Progenitor cell of endocrine pancreas (in vitro differentiated cells): ENCODE measurements at regions not wholly inside any gene's neighbourhood (a gene's known extent, or its start where the extent isn't known, plus 50 kb on each side); places are given as distances from the start of the nearest gene placed in this dataset.
"Not testable (repeated sequence)": the region's sequence is repeated elsewhere in the genome, so short reads cannot be mapped to it uniquely, and the experiment has no call there.

Experiments
- DNase-seq: peaks from one replicate; pipeline ENCODE4 v3.0.0; 2021; ENCODE audit warnings: low spot score; ENCODE audit not compliant: unreplicated experiment
- H3K27ac Mint-ChIP-seq: 2 replicates; pipeline ENCODE4 v1.8.0; 2021; ENCODE audit warnings: mild to moderate bottlenecking, moderate library complexity, mixed read lengths
- H3K27me3 Mint-ChIP-seq: 2 replicates; pipeline ENCODE4 v1.8.0; 2021; ENCODE audit warnings: mixed read lengths
- H3K36me3 Mint-ChIP-seq: 2 replicates; pipeline ENCODE4 v1.8.0; 2022; ENCODE audit warnings: mixed read lengths; ENCODE audit not compliant: insufficient read depth
- H3K4me1 Mint-ChIP-seq: 2 replicates; pipeline ENCODE4 v1.8.0; 2021; ENCODE audit warnings: low read depth, mixed read lengths
- H3K4me3 Mint-ChIP-seq: 2 replicates; pipeline ENCODE4 v1.8.0; 2021; ENCODE audit warnings: low read depth, mild to moderate bottlenecking, moderate library complexity, mixed read lengths
- H3K9me3 Mint-ChIP-seq: 2 replicates; pipeline ENCODE4 v1.8.0; 2021; ENCODE audit warnings: low read depth, mixed read lengths
- TF ChIP-seq, protein P1 (sequence below): fragments of 200-600 bp; sonication (generic); IDR thresholded peaks from one replicate; pipeline ENCODE4 v1.5.0; 2021; ENCODE audit warnings: antibody characterized with exemption, mild to moderate bottlenecking; ENCODE audit not compliant: unreplicated experiment

DNA sequence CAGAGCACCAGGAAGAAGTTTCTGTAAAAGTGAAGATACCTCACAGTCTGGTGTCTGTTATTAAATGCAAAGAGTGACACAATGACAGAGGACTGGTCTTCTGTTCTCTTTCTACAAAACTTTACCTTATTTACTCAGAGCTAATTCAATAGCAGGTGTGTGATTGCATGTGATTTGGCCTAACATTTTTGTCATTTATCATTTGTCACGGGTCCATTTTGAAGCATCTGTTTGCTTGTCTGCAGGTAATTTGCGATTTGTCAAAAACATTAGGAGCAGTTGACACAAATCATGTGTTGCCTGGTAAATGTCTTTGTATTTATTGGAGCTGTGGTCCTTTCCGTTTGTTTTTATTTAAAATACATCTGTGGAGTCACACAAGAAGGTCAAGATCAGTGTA is 1232.4 kb downstream of the STIM2 start:
- Mint-ChIP-seq H3K4me3 (no peak overlapping the region), H3K27ac (no peak overlapping the region), H3K4me1 (peaks cover 19% of the 10 kb centered on the region), H3K36me3 (no peaks in the 10 kb centered on the region), H3K9me3 (peaks cover 4% of the 10 kb centered on the region), H3K27me3 (no peaks in the 10 kb centered on the region)
- no peak for DNase-seq
- TF ChIP-seq, protein P1, sequence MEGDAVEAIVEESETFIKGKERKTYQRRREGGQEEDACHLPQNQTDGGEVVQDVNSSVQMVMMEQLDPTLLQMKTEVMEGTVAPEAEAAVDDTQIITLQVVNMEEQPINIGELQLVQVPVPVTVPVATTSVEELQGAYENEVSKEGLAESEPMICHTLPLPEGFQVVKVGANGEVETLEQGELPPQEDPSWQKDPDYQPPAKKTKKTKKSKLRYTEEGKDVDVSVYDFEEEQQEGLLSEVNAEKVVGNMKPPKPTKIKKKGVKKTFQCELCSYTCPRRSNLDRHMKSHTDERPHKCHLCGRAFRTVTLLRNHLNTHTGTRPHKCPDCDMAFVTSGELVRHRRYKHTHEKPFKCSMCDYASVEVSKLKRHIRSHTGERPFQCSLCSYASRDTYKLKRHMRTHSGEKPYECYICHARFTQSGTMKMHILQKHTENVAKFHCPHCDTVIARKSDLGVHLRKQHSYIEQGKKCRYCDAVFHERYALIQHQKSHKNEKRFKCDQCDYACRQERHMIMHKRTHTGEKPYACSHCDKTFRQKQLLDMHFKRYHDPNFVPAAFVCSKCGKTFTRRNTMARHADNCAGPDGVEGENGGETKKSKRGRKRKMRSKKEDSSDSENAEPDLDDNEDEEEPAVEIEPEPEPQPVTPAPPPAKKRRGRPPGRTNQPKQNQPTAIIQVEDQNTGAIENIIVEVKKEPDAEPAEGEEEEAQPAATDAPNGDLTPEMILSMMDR, result no peak

DNA sequence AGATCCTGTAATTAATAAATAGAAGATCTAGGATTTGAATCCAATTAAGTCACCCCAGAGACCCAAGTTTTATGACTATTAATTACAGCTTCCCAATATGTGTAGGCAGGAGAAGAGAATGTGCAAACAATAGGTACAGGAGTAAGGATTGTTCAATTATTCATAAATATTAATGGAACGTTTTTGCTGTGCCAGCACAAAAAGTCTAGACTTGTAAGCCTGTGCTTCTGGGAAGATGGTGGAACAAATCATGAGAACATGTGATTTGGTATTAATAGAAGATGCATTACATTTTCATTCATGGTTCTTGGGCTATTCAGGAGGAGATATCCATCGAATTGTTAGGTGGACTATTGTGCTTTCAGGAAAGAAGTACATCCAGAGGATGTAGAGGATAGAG is 1240.9 kb downstream of the STIM2 start:
- no peak overlapping the region for H3K4me3 Mint-ChIP-seq
- no peaks in the 10 kb centered on the region for H3K36me3 Mint-ChIP-seq
- peaks cover 6% of the 10 kb centered on the region for H3K4me1 Mint-ChIP-seq
- H3K27me3 Mint-ChIP-seq, result no peaks in the 10 kb centered on the region
- H3K27ac Mint-ChIP-seq, result no peak overlapping the region
- TF ChIP-seq, protein P1, result no peak
- DNase-seq, result no peak
- no peaks in the 10 kb centered on the region for H3K9me3 Mint-ChIP-seq

DNA sequence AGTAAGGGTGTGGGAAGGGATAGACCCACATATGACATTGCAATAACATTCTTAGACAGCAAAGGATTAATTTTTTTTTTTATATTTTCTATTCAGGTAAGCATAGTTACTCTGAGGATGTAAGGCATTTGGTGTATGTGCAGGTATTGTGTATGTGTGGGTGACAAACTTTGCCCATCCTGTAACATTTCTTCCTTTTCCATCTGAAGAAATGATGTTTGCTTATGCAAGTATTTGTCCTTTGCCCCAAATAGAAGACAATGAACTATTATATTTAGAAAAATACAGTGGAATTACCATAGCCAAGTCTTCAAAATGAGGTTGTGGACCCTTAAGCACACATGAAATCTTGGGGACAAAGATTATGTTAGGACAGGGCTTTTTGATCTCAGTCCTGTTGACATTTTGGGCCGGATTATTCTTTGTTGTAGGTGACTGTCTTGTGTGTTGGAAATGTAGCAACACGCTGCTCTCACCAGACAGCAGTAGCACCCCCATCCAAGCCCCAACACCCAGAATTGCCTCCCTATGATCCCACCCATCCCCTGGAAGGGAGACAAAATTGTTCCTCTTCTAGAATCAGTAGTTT is 1244.7 kb downstream of the STIM2 start:
- TF ChIP-seq, protein P1, result no peak
- H3K9me3 Mint-ChIP-seq, result no peaks in the 10 kb centered on the region
- H3K27ac Mint-ChIP-seq, result no peak overlapping the region
- H3K36me3 Mint-ChIP-seq, result no peaks in the 10 kb centered on the region
- DNase-seq, result no peak
- no peak overlapping the region for H3K4me3 Mint-ChIP-seq
- no peaks in the 10 kb centered on the region for H3K4me1 Mint-ChIP-seq
- H3K27me3 Mint-ChIP-seq, result no peaks in the 10 kb centered on the region

DNA sequence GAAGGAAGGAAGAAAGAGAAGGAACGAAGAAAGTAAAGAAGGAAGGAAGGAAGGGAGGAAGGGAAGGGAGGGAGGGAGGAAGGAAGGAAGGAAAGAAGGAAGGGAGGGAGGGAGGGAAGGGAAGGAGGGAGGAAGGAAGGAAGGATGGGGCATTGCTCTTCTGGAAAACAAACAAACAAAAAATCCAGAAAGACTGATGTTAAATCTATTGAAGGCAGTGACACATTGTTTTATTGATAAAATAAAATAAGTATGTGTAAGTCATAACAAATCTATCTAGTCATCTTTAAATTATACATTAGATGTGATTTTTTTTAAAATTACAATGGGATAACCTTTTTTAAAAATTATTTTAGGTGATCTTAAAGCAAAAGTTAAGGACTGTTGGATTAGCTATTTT is 1245.5 kb downstream of the STIM2 start:
- DNase-seq, result no peak
- no peaks in the 10 kb centered on the region for H3K4me1 Mint-ChIP-seq
- no peaks in the 10 kb centered on the region for H3K27me3 Mint-ChIP-seq
- TF ChIP-seq, protein P1, result no peak
- no peaks in the 10 kb centered on the region for H3K9me3 Mint-ChIP-seq
- H3K36me3 Mint-ChIP-seq, result no peaks in the 10 kb centered on the region
- no peak overlapping the region for H3K4me3 Mint-ChIP-seq
- no peak overlapping the region for H3K27ac Mint-ChIP-seq

DNA sequence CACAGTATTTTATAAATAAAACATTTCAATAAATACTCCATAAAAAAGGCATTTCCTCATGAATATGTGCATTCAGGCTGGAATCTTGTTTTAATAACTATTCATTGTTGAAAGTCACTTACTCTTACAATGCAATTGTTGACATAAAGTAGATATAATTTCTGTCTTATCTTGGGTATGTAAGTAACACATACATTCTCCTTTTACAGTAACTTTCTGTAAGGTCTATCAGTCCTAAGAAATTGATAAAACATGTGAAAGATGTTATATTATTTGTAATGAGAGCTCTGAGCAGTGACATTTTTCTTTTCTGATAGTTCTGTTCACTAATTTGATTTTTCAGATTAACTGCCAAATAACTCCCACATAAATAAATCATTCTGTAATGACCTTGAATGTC is 1249.2 kb downstream of the STIM2 start:
- Mint-ChIP-seq H3K27ac (no peak overlapping the region), H3K9me3 (no peaks in the 10 kb centered on the region), H3K36me3 (no peaks in the 10 kb centered on the region), H3K27me3 (no peaks in the 10 kb centered on the region), H3K4me3 (no peak overlapping the region), H3K4me1 (no peaks in the 10 kb centered on the region)
- TF ChIP-seq, protein P1, result no peak
- no peak for DNase-seq

DNA sequence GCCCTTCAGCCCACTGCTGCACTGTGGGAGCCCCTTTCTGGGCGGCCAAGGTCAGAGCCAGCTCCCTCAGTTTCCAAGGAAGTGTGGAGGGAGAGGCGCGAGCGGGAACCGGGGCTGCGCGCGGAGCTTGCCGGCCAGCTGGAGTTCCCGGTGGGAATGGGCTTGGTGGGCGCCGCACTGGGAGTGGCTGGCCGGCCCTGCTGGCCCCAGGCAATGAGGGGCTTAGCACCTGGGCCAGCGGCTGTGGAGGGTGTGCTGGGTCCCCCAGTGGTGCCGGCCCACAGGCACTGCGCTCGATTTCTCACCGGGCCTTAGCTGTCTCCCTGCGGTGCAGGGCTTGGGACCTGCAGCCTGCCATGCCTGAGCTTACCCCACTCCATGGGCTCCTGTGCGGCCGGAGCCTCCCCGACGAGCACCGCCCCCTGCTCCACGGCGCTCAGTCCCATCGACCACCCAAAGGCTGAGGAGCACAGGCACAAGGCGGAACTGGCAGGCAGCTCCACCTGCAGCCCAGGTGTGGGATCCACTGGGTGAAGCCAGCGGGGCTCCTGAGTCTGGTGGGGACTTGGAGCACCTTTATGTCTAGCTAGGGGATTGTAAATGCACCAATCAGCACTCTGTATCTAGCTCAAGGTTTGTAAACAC is 1252.2 kb downstream of the STIM2 start:
- DNase-seq, H3K27ac Mint-ChIP-seq, H3K36me3 Mint-ChIP-seq, H3K27me3 Mint-ChIP-seq, H3K9me3 Mint-ChIP-seq, H3K4me1 Mint-ChIP-seq, H3K4me3 Mint-ChIP-seq: not testable (repeated sequence)

DNA sequence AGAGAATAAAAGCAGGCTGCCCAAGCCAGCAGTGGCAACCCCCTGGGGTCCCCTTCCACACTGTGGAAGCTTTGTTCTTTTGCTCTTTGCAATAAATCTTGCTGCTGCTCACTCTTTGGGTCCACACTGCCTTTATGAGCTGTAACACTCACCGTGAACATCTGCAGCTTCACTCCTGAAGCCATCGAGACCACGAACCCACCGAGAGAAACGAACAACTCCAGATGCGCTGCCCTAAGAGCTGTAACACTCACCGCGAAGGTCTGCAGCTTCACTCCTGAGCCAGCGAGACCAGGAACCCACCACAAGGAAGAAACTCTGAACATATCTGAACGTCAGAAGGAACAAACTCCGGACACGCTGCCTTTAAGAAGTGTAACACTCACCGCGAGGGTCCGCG is 1252.9 kb downstream of the STIM2 start:
- not testable (repeated sequence) for DNase-seq, H3K27ac Mint-ChIP-seq, H3K36me3 Mint-ChIP-seq, H3K4me1 Mint-ChIP-seq, H3K4me3 Mint-ChIP-seq, H3K27me3 Mint-ChIP-seq
- H3K9me3 Mint-ChIP-seq, result peaks cover 11% of the 10 kb centered on the region

DNA sequence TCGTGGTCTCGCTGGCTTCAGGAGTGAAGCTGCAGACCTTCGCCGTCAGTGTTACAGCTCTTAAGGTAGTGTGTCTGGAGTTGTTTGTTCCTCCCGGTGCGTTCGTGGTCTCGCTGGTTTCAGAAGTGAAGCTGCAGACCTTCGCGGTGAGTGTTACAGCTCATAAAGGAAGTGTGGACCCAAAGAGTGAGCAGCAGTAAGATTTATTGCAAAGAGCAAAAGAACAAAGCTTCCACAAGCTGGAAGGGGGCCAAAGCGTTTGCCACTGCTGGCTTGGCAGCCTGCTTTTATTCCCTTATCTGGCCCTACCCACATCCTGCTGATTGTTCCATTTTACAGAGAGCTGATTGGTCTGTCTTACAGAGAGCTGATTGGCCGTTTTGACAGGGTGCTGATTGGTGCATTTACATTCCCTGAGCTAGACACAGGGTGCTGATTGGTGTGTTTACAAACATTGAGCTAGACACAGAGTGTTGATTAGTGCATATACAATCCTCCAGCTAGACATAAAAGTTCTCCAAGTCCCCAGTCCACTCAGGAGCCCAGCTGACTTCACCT is 1256.0 kb downstream of the STIM2 start:
- not testable (repeated sequence) for H3K36me3 Mint-ChIP-seq, H3K27me3 Mint-ChIP-seq, H3K4me1 Mint-ChIP-seq, DNase-seq, H3K4me3 Mint-ChIP-seq, H3K27ac Mint-ChIP-seq
- peaks cover 11% of the 10 kb centered on the region for H3K9me3 Mint-ChIP-seq
